HTR-8/SVneo (cell line): ENCODE measurements at regions not wholly inside any gene's neighbourhood (a gene's known extent, or its start where the extent isn't known, plus 50 kb on each side); places are given as distances from the start of the nearest gene placed in this dataset.
A peak's percentile ranks its signal among the peaks of the same experiment; 100 is the strongest.
"Not testable (repeated sequence)": the region's sequence is repeated elsewhere in the genome, so short reads cannot be mapped to it uniquely, and the experiment has no call there.

Experiments
- DNase-seq: peaks from one replicate; pipeline ENCODE4 v3.0.0; 2011; ENCODE audit warnings: low spot score, mixed read lengths; ENCODE audit not compliant: insufficient read length
- FAIRE-seq: peaks from 2 replicates; lab custom pipeline; 2011; peaks lifted over from hg19 to GRCh38; lab: Jason Lieb, UNC

DNA sequence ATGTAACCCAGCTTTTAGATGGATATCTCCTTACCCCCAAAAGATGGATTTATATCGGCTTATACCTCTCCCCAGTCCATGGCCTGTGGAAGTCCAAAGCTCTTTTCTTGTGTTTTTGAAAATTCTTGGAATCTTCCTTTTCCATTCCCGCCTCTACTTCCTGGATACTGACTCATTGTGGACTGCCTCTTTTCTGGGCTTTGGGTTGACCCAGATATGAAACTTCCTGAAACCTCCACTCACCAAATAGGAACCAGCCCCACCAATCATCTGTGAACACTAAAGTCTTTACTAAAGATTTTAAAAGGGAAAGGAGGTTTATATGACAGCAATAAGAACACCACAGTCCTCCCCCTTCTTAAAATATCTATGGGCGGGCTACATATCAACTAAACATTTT is 163.4 kb upstream of the SYN3 start:
- FAIRE-seq (no peak), DNase-seq (no peak)

DNA sequence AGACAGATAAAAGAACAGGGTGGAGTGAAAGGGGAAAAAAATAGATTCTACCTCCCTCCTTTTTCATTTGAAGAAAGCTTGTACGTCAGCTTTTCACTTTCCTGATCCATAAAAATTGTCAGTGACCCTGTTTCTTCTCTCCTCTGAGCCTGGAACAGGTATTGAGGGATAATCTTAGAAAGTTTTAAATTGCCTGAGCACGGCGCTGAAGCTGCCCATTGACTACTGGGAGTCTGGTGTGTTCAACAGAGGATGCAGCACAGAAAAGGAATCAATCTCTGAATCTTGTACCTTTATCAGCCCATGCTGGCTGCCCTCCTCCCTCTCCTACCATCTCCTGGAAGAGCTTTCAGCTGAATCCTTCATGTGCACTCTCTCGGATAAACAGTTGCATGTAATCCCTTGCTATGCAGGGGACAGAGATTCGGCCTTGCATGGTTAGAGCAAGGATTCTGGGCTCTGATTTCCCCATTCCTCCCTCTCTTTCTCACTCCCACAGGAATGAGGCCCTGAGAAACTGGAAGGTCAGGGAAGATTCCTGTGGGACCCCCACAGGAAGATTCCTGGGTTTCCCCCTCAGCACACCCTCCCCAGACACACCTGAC is 162.4 kb upstream of the SYN3 start:
- DNase-seq (no peak), FAIRE-seq (no peak)

DNA sequence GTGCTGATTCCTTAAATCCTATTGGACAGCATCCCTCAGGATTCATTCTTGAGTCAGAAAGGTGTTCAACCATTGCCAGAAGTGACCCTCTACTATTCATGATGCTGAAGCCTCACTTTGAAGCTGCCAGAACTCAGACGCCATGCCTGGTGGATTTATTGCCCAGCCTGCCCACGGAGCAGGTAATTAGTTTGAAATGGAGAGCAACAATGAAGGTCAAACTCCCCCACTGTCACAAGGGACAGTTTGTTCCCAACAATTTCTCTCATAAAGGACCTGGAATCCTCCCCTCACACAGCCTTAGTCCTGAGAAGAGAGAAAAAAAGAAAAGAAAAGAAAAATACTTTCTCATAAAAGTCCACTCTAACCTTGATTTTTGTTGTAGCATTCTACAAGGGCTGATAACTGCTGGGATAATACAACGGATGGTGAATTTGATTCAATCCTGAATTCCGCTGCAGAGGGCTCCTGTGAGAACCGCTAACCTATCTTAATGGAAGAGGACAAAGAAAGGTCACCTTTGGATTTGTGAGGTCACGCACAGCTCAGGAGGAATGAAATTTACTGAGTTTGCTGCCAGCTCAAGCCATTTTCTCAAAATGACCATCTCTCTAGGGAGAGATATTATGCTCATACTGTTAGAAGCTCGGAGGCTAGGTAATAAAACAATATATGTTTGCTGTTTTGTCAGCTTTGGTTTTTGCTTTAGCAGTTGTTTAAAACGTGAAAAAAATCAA is 161.6 kb upstream of the SYN3 start:
- FAIRE-seq (no peak), DNase-seq (no peak)

DNA sequence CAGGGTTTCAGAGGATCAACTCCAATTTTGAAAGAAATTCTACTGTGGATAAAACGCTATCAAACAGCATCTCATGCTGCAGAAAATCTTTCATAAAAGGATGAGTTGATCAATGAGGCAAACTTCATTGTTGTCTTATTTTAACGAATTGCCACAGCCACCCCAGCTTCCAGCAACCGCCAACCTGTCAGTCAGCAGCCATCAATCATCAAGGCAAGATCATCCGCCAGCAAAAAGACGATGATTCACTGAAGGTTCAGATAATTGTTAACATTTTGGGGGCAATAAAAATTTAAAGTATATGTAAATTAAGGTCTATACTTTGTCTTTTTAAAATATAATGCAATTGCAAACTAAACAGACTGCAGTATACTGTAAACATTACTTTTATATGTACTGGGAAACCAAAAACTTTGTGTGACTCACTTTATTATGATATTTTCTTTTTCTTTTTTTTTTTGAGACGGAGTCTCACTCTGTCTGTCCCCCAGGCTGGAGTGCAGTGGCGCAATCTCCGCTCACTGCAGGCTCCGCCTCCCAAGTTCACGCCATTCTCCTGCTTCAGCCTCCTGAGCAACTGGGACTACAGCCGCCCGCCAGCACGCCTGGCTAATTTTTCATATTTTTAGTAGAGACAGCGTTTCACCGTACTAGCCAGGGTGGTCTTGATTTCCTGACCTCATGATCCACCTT is 155.3 kb upstream of the SYN3 start:
- DNase-seq (no peak), FAIRE-seq (no peak)

DNA sequence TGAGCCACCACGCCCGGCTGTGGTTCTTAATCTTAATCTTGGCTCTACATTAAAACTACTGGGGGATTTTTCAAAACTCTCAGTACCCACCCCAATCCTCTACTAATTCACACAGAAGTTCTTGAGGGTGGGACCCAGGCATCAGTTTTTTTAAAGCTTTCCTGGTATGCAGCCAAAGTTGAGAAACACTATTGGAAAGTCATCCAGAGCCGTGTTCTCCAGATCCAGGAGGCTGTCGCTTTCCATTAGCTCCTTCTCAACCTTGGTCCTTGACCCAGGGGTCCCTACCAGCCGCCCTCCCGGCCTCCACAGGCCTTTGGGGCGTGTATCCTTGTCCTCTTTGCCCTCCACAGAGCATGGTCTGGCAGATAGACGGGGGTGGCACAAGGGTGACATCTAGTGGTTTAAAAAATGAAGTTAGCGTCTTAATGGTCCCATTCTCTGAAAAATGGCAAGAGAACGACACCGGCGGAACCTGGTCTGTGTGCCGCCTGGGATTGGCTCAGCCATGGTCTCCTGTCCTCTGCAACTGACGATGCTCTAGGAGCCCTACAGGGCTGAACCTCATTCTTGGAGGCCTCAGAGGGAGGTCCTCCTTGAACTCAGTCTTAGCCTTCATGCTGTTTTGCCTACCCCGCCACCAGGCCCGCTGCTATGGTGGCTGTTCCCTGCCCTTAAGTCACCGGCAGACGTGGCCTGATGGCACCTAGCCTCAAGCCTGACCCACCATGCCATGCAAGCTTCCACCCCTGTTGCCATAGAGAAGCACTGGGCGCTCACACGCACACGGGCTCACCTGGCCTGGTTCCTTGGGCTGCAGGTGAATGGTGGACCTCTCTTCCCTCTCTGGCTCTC is 152.0 kb upstream of the SYN3 start:
- DNase-seq (peak; percentile 8), FAIRE-seq (no peak)

DNA sequence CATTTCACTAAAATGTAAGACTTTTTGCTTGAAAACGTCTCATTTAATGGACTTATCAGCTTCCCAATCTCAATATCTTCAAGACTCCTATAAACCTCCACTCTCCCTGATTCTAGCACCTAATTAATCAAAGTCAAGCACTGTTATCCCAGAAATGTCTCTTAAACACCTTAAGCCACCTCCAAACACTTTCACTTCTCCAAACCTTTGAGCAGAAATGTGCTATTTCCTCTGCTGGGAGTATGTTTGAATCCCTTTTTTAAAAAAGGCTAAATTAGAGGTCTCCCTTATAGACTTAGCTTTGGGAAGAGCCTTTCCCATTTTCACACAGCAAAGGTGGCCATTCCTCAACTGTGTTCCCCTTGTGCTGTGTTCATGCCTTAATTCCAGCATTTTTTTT is 146.2 kb upstream of the SYN3 start:
- FAIRE-seq = no peak
- no peak for DNase-seq

DNA sequence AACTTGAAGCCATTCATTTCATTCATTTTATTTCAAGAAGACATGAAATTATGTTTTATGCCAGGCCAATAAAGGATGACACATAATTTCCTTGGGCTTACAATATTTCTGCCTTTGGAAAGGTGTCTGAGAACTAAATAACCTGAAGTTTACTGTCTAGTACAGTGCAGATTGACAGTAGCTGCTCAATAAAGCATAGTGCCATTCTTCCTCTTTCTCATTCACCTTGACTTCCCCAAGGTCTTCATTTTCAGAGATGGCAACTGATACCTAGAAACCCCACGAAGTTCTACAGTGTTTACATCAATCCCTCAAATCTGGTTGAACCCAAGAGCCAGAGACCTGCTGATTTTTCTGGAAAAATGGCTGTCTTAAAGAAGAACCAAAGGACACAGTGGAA is 144.3 kb upstream of the SYN3 start:
- FAIRE-seq = no peak
- DNase-seq = no peak

DNA sequence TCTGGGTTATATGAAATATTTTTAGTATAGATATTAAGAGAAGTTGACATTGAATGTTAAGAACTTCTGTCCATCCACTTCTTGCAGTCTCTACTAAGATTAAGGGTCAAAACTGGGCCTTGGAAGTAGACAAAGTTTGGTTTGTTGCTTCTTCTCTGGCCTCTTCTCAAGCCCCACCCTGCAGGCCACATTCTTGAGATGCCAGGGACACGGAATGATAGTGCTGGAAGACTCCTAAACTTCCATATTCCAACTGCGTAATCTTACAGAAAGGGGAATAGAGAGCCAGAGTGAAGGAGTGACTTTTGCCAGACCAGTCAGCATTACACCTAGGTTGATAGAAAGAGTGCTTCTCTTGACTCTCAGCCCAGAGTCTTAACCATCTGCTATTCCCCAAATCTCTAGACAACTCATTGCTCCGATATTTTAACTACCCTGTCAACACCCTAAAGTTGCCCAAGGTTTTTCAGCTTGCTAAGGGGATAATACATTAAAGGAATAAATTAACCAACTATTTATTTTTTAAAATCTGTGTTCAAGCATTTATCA is 136.4 kb upstream of the SYN3 start:
- DNase-seq (no peak), FAIRE-seq (no peak)

DNA sequence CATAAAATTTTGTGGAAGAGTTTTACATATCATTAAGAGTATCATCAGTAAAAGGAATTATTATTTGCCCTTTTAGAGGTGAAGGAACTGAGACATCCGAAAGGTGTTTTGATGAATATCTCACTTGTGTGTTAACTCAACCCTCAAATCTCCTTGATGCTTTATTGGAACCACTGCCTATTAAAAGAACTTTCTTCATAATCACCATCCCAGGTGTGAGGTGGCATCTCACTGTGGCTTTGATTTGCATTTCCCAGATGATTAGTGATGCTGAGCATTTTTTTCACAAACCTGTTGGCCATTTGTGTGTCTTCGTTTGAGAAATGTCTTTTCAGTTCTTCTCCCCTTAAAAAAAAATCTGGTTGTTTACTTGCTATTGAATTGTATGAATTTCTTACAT is 134.0 kb upstream of the SYN3 start:
- no peak for DNase-seq
- FAIRE-seq = no peak

DNA sequence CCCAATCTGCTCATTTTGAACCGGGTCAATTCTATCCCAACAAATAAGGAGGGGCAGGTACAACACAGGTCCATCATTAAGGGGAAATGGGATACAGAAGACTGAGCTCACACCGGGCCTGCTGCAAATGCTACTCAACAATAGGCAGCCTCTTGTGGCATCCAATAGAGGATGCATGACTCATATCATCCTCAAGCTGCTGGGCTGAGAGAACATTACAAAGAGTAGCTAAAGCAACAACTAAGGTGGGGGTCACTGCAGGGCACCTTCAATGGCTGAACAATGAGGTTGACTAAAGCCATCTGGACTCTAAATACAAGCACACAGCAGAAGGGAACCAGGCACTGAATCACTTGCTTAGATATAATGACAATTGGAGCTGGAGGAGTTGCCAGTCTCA is 130.1 kb upstream of the SYN3 start:
- FAIRE-seq = no peak
- no peak for DNase-seq

DNA sequence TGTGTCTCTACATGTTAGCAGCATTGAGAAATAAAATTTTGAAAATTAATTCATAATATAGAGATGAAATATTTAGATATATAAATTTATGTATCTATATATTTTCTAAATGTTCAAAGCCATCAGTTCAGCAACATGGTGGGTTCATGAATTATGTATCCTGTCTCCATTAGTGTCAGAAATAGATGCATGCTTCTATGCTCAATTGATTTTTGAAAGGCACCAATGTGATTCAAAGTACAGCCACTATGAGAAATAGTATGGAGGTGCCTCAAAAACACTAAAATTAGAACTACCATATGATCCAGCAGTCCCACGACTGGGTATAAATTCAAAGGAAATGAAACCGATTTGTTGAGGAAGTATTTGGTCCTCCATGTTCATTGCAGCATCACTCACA is 128.6 kb upstream of the SYN3 start:
- FAIRE-seq (no peak), DNase-seq (no peak)

DNA sequence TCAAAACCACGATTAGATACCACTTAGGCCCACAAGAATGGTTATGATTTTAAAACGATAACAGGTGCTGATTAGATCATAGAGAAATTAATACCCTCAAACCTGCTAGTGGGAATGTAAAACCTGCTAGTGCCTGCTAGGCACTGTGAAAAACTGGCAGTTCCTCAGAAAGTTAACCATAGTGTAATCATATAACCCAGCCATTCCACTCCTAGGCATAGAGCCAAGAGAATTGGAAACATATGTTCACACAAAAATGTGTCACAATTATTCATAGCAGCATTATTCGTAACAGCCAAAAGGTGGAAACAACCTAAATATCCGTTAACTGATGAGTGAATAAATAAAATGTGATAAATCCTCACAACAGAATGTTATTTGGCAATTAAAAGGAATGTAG is 122.2 kb upstream of the SYN3 start:
- FAIRE-seq (no peak), DNase-seq (no peak)

DNA sequence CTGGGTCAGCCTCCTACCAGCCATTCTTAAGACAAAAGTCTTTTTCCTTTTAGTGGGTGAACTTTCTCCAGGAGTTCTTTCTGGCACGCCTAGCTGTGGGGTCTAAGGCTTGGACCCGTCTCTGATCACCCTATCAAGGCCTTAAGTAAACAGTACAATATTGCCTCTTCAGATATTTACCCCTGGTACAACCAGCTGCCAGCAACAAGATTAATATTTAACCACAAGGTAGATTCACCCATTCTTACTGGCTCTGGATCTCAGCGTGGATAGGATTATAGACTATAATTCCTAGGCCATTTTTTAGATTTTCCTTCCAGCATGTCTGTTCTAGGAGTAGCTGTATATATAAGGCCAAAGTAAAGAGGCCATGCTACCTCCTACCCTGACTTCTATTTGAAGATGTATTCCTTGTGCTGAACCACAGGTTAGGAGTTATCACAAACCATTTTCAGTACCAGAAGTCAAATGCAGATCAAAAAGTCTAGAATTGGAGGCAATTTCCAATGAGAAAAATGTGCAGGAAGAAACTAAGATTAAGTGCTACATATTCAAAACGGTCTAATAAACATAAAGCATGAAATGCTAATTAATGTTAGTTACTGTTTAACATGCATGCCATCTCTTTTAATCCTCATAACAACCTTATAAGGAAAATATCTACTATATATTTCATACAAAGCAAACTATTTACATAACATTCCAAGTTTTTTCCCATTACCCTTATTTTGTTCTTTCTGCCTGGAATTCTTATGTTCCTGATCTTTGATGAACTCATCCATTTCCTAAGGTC is 110.0 kb upstream of the SYN3 start:
- FAIRE-seq (no peak), DNase-seq (no peak)

DNA sequence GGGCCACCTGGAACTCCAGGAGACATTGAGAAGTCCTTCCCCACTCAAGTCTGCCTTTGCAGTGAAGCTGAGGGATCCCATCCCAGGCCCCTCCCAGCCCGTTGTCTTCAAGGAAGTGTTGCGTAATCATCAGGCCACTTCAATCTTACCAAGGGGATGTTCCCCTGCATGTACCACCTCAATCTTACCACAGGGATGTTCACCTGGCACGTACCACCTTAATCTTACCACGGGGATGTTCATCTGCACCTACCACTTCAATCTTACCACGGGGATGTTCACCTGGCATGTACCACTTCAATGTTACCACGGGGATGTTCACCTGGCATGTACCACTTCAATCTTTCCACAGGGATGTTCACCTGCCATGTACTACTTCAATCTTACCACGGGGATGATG is 108.0 kb upstream of the SYN3 start:
- DNase-seq = no peak
- FAIRE-seq = no peak

DNA sequence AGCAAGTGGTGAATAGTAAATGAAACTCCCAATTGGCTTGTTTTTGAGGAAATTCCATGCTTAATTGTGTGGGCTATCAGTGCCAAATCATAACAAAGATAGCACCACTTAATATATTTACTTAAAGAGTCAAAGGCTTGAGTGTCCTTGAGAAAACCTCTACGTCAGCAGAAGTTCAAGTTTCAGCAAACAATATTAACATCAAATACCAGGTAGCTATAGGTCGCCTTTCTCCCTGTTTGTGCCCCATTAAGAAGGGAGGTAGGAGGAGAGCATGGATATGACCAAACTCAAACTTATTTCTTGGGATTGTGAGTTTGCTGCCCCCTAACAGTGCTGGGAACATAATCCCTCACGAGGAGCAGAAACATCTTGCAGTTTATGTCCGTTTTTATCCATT is 105.6 kb upstream of the SYN3 start:
- FAIRE-seq (no peak), DNase-seq (no peak)

DNA sequence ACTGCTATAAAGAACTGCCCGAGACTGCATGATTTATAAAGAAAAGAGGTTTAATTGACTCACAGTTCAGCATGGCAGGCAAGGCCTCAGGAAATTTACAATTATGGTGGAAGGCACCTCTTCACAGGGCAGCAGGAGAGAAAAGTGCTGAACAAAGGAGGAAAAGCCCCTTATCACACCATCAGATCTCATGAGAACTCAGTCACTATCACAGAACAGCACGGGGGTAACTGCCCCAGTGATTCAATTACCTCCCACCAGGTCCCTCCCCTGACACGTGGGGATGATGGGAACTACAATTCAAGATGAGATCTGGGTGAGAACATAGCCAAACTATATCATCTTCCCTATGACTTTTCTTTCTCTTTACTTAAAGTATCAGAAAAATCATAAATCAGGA is 104.0 kb upstream of the SYN3 start:
- DNase-seq (no peak), FAIRE-seq (no peak)

DNA sequence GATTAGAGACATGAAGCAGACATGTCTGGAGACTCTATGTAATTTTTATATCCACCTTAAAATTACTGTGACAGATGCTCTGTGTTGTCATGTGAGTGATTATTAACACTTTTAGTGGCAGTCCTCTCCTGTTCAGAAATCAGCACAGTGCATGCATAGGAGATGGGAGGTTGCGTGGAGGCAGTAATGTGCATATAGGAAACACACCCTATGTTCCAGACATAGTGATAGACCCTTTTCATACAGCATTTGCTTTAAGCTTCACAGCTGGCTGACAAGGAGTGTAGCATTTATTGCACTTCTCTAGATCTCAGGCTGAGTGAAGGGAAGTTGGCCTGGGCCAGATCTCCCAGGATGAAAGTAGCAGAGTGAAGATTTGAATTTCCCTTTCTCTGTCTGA is 102.3 kb upstream of the SYN3 start:
- FAIRE-seq (no peak), DNase-seq (no peak)

DNA sequence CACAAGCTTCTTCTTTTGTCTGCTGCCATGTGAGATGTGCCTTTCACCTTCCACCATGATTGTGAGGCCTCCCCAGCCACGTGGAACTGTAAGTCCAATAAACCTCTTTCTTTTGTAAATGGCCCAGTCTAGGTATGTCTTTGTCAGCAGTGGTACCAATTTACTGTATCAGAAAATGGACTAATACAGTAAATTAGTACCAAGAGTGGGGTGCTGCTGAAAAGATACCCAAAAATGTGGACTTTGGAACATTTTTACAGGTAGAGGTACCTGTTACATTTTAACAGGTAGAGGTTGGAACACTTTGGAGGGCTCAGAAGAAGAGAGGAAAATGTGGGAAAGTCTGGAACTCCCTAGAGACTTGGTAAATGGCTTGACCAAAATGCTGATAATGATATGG is 96.8 kb upstream of the SYN3 start:
- DNase-seq, FAIRE-seq: not testable (repeated sequence)

DNA sequence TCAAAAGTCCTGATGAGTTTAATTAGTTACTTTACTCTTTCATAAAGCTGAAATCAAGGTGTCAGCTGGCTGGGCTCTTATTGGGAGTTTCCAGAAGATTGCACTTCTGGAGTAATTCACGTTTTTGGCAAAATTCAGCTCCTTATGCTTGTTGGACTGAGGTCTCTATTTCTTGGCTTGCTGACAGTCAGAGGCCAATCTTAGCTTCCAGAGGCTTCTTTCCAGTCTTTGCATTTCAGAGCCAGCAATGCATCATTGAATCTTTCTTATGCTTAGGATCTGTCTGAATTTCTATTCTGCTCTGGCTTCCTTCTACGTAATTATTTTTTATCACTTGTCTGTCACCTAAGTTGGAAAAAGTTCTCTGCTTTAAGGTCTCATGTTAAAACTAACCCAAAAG is 91.4 kb upstream of the SYN3 start:
- FAIRE-seq (no peak), DNase-seq (no peak)

DNA sequence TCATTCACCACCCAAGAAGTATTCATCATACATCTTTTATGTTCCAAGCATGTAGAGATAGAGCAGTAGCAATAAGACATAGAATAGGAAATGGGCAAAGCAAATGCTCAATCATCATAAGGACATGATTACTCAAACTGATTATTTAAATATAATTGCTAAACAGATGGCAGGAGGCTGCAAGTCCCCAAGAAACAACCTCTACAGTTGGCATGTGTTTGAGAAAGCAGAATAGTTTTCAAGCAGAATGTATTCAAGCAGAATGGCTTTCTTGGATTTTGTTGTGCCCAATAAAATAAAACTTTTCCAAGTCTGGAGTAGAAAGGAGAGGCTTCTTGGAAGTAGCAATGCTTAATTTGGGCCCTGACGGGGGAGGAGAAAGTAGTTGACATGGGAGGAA is 86.5 kb upstream of the SYN3 start:
- FAIRE-seq (no peak), DNase-seq (no peak)
